Posterior cingulate gyrus (tissue), 11 donors: ENCODE measurements at regions not wholly inside any gene's neighbourhood (a gene's known extent, or its start where the extent isn't known, plus 50 kb on each side); places are given as distances from the start of the nearest gene placed in this dataset.
A peak's percentile ranks its signal among the peaks of the same experiment; 100 is the strongest.
"Not testable (repeated sequence)": the region's sequence is repeated elsewhere in the genome, so short reads cannot be mapped to it uniquely, and the experiment has no call there.

Experiments
- DNase-seq, 10 donors: peaks; one replicate each; pipeline versions ENCODE4 v3.0.0 to v3.0.0-alpha.2; 2020 to 2021; ENCODE audit warnings: mixed read lengths in 3 of 10
- intact Hi-C: fragments of 100-400 bp; cut with DNase I; formaldehyde crosslinking; loops from one replicate; pipeline ENCODE4 v1.15.1; 2023

DNA sequence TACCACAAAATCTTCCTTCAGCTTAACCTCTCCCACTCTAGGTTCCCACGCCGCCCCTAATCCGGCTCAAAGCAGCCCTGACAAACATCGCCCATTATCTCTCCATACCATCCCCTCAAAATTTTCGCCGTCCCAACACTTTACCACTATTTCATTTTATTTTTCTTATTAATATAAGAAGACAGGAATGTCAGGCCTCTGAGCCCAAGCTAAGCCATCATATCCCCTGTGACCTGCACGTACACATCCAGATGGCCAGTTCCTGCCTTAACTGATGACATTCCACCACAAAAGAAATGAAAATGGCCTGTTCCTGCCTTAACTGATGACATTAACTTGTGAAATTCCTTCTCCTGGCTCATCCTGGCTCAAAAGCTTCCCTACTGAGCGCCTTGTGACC, 243.4 kb upstream of the PROK2 start:
- intact Hi-C loops, DNase-seq: not testable (repeated sequence)

DNA sequence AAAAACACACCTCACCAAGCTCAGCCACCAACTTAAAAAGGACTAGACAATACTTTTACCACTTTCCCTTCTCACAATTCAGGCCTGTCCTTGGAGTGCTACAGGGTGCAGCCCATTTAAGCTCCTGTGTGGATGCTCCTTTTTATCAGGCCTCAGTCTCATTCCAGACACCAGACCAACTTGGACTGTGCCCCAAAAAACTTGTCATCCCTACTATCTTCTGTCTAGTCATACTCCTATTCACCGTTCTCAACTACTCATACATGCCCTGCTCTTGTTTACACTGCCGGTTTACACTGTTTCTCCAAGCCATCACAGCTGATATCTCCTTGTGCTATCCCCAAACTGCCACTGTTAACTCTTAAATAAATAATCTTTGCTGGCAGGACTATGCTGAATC, 242.8 kb upstream of the PROK2 start:
- DNase-seq, intact Hi-C loops: not testable (repeated sequence)

DNA sequence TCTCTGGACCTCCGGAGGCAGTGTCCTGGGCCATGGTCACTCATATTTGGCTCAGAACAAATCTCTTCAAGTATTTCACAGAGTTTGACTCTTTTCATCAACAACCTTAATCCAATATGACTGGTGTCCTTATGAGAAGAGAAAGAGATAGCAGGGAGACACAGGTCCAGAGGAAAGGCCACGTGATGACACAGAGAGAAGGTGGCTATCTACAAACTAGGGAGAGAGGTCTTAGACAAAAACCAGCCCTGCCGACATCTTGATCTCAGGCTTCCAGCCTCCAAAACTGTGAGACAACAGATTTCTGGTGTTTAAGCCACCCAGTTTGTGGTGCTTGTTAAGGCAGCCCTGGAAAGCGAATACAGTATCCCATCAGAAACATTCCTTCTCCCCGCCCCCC, 237.1 kb upstream of the PROK2 start:
- intact Hi-C loops, result no loop called here
- no peak for DNase-seq

DNA sequence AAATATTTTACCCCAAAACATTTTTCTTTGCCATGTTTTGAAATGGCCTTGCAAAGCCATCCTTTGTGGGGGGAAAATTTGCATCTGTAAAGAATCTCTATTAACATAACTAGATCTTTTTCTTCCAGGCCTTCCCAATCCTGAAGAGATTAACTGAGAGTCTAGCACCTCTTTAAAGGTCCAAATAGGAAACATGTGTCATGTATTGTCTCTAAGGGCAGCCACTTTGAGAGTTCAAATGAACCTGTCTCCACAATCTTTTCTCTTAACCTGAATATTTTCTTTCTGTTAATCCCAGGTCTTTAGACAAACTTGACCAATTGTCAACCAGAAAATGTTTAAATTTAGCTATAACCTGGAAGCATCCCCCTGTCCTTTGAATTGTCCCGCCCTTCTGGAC, 236.6 kb upstream of the PROK2 start:
- intact Hi-C loops, result no loop called here
- DNase-seq, result no peak

DNA sequence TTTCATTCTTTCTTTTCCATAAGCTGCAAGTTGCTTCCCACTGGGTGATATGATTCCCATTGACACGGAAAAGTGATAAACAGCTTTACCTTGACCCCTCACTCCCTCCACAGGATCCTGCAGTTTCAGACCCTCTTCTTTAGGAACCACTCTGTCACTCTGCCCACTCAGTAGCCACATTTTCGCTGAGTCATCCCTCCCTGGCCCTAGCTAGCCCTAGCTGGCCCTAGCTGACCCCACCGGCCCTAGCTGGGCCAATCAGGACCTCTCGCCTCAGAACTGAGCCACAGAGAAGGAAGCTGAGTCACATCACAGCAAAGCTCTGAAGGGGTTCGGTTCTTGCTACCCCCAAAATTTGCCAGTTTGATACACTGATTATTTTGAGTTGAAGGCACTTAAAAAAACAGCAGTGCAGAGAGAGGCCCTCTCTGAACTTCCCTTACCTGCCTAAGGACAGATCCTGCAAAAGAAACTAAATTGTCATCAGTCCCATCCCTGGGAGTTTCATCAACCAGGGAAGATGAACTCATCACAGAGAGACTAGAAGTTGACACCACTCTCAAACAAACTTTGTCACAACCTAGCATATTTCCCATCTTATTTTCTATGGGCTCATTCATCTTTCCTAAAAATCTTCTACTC, 233.5 kb upstream of the PROK2 start:
- DNase-seq, result no peak
- intact Hi-C loops, result no loop called here

DNA sequence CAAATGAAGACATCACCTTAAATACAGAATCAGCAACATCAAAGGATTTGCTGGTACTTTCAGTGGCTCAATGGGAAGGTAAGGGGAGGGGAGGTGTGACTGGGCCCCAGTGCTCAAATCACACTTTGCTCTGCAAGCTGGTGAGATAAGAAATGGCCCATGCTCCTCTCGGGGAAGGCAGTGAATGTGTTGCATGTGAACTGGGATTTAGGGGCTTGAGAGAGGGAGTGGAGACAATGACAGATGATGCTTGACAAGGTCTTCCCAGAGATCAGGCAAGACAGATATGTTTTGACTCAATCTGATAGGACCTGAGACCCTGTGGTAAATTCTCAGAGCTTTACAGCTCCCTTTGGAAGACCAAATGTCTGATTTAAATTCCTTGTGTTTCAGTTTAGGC, 233.0 kb upstream of the PROK2 start:
- intact Hi-C loops, result no loop called here
- no peak for DNase-seq

DNA sequence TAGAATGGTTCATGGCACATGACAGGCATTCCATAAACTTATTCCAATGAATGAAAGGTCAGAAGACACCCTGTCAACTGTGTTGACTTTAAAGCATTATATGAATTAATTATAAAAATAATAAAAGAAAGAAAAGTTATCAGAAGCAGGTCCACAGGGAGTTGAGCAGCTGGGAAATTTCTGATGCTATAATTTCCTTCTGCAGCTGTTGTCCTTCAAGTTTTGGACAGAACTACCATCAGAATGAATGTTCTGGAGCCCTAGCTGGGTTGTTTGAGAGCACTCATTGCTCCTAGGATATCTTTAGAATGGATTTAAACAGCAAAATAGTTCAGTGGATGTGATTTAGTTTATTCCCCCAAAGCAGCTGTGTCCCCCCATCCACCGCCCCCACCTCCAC, 232.4 kb upstream of the PROK2 start:
- intact Hi-C loops, result no loop called here
- DNase-seq, result no peak

DNA sequence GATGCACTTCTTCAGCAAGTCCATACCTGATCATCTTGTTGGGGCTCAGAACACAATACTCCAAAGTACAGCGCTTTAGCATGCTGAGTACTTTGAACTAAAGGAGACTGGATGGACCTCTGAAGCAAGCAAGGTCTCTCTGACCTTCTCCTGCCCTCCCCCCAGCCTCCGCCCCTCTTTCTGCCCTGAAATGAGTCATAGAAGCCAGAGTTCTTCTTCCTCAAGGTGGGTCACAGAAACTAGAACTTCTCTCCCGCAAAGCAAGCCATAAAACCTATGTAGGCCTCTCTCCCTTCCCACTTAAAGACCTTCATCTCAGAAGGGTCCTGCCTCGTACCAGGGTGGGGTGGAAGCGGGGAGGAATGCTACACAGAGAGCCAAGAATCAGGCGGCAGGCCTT, 230.5 kb upstream of the PROK2 start:
- no peak for DNase-seq
- intact Hi-C loops, result no loop called here

DNA sequence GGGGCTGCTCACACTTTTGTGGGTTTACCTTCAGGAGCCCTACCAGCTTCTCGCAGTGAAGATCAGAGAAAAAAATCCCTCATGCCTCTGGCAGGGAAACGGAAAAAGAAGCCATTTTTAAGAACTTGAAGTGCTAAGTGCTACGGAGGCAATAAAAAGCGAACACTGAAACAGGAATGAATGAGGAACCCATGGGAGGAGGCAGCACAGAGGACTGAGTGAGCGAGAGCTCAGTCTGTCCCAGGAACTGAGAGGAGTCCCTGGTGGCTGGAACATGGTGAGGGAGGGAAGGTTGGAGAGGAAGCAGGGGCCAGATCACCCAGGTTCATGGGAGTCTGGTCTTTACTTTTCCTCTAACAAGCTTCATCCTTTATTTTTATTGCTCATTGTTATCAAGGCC, 228.1 kb upstream of the PROK2 start:
- peak in 1 of 10 donors; percentile 9 for DNase-seq
- intact Hi-C loops, result no loop called here

DNA sequence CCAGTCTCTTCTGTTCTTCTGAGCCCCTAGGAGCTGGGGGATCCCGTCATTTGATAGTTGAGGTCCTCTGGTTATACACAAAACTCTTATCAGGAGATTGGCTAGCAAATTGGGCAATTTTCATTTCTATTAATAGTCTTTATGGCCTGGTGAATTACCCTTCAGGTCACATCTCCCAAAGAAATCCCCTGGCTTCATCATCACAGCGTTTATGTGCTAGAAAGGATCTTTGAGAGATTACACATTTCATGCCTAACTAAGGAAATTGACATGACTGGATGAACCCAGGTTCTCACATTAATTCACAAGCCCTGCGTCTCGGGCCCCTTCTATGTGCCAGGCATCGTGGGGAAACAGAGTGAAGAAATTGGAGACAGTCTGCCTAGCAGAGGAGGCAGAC, 227.4 kb upstream of the PROK2 start:
- DNase-seq, result no peak
- intact Hi-C loops, result no loop called here

DNA sequence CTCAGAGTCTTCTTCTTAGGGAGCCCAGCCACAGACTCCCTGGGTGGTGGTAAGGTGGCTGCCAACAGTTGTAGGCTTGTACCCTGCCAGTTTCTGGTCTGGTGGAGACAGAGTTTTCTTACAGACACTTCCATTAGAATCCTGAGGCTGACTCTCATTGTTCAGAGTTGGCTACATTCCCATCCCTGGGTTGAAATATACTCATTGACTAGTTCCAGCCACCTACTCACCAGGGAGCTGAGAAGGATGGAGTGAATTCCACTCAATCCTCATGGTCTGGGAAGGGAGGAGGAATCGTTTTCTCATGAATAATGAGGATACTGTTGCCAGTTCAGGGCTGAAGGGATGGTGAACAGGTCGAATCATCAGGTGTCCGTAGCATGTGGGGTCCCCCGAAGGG, 226.5 kb upstream of the PROK2 start:
- DNase-seq, result no peak
- intact Hi-C loops, result no loop called here

DNA sequence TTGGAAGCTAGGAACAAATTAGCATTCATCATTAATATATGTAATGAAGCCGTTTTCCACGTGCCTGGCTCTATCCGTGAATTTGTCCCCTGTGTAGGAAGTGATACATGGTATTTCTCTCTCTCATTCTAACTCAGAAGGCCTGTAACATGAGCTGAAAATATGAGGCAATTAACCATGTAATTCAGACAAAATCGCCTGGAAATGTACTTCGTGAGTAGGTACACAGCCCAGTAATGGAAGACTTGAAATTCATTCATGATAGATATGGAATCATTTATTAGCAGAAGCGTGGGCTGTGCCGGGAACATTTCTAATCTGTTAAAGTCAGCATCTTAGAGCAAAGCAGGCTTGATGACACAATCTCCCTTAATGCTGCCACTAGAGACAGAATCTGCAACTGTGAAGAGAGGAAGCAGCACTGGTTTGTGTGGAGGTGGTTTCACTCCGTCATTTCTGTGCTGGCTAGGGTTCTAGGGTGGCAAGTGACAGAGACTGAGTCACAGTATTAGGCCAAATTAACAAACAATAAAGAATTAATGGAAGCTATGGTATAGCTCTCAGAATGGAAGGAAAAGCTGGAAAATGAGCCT, 225.0 kb upstream of the PROK2 start:
- no peak for DNase-seq
- intact Hi-C loops, result no loop called here

DNA sequence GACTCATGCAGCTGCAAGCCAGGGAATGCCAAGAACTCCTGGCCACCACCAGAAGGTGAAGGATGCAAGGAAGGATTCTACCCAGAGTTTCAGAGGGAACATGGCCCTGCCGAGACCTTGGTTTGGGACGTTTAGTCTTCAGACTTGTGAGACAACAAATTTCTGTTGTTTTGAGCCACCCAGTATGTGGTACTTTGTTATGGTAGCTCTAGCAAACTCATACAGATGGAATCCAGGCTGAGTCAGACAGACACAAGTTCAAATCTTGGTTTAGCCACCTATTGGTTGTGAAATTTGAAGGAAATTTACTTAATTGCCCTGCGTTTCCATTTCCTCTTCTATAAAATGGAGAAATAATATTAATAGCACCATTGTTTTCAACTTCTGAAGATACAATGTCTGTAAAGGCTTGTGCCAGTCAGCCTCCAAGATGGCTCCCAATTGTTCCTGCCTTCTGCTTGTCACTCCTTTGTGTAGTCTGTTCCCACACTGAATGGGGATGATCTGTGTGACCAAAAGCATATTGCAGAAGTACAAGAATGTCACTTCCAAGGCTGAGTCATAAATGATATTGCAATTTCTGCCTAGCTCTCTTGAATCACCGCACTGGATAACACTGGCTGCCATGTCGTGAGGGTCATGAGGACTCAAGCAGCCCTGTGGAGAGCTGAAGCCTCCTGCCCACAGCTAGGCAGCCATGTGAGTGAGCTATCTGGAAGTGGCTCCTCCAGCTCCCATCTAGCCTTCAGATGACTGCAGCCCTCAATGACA, 223.5 kb upstream of the PROK2 start:
- intact Hi-C loops, result no loop called here

DNA sequence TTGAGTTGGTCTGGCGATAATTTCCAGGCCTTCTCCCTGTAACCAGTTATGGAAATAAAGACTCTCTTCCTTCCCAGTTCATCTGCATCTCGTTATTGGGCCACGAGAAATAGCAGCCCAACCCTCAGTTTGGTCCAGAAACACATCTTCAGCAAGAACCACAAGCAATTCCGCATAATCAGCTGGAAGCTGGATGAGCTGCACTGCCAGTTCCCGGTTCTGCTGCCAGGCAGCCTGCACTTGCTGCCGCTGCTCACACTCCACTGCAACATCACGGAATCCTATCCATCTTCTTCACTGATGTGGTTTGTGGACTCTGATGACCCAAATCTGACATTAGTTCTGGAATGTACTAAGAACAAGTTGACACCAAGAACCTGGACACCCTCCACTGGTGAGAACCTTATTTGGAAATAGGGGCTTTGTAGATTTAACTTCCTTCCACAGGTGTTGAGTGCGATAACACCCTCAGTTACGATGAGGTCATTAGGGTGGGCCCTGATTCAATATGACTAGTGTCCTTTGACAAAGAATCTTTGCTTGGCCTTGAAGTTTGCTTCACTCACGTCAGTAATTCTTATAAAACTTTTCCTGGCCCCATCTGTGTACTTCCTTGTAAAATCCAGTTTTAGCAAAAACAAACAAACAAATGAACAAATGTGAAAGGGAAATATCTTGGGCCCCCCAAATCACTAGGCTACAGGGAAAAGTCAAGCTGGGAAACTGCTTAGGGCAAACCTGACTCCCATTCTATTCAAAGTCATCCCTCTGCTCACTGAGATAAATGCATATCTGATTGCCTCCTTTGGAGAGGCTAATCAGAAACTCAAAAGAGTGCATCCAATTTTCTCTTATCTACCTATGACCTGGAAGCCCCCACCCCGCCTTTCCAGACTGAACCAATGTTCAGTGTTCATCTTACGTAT, 221.9 kb upstream of the PROK2 start:
- intact Hi-C loops, result no loop called here
- DNase-seq, result no peak

More for the DNA sequence above, 223.5 kb upstream of the PROK2 start:
- DNase-seq, result no peak

DNA sequence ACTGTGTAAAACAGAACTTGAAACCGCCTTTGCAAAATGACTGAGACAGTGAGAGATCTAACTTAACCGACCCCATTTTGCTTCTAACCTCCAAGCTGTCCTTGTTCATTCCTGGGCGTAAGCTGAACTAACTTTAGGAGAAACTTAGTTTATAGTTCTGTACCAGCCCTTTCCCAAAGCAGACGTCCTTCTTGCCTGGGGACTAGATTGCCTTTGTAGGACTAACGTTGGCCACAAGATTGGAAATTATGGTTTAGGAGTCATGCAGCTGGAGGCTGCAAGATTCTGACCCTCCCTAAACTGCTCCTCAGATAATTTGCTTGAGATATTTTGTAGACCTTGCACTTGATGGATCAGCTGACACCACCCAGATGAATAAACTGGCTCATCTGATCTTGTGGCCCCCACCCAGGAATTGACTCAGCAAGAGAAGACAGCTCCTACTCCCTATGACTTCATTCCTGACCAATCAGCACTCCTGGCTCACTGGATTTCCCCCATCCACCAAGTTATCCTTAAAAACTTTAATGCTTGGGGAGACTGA, 219.9 kb upstream of the PROK2 start:
- intact Hi-C loops, result no loop called here

DNA sequence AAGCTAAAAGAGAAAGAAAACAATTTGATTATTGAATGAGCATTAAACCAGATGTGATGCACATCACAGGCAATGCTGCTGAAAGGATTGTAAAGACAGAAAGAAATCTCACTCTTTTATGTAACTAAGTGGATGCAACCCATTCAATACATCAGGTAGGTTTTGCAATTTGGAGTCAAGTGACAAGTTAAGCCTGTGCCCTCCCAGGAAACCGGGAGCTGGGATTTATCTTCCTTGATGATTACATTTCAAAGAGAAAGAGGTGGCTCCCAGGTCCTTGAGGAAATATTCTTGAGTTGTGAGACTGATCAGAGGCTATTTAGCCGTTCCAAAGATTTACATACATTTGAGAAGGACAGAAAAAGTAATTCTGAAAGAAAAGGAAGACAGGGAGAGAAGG, 219.0 kb upstream of the PROK2 start:
- intact Hi-C loops, result no loop called here
- DNase-seq, result no peak

More for the DNA sequence above, 219.9 kb upstream of the PROK2 start:
- no peak for DNase-seq

DNA sequence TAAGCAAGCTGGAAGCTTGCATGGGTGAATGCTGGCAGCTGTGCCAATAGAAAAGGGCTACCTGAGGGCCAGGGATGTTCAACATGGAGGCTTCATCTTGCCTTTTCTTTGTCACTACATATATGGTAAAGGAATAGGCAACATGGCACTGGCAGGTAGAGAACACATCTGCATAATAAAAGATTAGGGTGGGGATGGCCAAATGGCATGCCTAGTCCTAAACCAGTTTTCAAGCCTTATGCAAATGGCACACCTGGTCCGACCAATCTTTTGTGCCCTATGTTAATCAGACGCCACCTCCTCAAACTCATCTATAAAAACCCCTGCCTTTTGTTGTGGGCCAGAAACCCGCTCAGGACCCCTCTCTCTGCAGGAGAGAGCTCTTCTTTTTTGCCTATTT, 216.8 kb upstream of the PROK2 start:
- DNase-seq, result no peak

DNA sequence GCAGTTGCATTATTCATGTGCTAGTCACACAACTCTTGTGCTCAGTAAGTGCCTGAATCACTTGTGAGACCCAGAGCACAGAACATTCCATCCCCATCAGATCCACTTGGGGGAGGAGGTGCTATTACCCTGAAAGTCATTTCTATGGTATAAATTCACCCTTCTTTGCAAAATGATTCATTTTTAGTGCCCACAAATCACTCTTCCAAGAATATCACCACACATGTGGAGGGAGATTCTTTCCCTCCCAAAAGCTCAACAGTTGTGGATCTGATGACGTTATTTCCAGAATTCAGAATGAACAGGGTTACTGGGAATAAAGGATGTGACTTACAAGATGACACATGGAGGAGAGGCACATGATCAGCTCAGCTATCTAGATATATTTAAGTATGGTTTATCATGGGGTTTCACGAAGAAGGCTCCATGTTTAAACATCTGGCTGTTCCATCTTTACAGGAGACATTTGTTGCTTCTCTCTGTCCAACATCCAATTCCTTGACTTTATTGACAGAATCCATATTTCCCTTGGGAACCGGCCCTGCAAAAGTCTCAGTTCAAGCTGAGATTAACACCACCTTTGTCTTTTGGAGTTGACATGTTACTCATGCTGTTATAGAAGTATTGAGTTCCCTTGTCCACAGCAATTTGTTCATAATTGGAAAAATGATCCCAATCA, 214.2 kb upstream of the PROK2 start:
- intact Hi-C loops, result no loop called here
- DNase-seq, result no peak

More for the DNA sequence above, 216.8 kb upstream of the PROK2 start:
- intact Hi-C loops, result no loop called here

DNA sequence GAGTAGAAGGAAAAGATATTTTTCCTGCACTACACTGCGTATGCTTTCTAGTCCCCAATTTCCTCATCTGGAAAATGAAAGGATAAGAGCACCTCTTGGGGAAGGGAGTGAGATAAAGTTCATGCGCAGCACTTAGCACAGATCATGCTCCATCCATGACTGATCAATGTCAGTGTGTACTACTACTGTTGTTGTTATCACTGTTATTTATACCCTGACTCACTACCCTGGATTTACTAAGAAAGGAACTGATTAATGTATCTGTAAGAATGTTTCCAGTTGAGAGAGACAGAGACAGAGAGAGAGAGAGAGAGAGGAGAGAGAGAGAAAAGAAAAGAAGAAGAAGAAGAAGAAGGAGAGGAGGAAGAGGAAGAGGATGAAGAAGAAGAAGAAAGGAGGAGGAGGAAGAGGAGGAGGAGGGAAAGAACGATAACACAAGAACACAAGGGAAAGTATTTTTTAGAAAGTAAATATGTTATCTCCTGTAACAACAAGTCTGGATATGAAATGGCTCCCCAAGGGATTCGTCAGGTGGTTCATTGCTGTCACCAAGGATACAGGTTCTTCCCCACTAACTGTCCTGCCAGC, 212.2 kb upstream of the PROK2 start:
- no peak for DNase-seq
- intact Hi-C loops, result no loop called here

DNA sequence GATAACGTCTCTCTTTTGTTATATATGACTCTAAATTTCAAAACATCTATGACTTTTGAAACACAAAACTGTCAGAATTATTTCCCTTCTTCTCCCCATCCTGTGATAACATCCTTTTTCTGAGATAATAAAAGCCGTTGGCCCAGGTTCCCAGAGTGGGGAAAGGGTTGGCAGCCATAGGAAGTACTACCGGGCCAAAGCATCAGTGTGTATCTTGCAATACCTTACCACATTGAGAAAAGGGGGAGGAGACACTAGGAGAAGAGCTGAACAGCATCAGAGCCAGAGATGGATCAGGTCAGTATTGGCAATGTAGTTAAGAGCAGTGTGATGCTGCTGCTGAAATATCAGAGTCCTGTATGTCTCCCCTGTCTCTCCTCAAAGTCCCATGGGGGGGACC, 210.0 kb upstream of the PROK2 start:
- intact Hi-C loops, result no loop called here

More for the DNA sequence above, 210.0 kb upstream of the PROK2 start:
- DNase-seq, result no peak
